SK-N-MC (cell line): ENCODE measurements at regions not wholly inside any gene's neighbourhood (a gene's known extent, or its start where the extent isn't known, plus 50 kb on each side); places are given as distances from the start of the nearest gene placed in this dataset.

Experiments
- DNase-seq: peaks from one replicate; pipeline ENCODE4 v3.0.0-alpha.2; 2011; ENCODE audit warnings: low read depth, low spot score
- H3K27ac ChIP-seq: fragments of 200-600 bp; sonication (generic); 2 replicates; pipeline ENCODE4 v1.5.1; 2016; ENCODE audit warnings: mixed run types
- H3K36me3 ChIP-seq: fragments of 200-600 bp; sonication (generic); 2 replicates; pipeline ENCODE4 v1.6.1; 2017; ENCODE audit warnings: antibody characterized with exemption, low read length, mixed read lengths; ENCODE audit not compliant: insufficient read depth
- H3K4me3 ChIP-seq: fragments of 200-600 bp; sonication (generic); 2 replicates; pipeline ENCODE4 v1.5.1; 2016
- H3K9ac ChIP-seq: fragments of 200-600 bp; sonication (generic); 2 replicates; pipeline ENCODE4 v1.8.0; 2017; ENCODE audit warnings: mixed run types, mixed read lengths; ENCODE audit not compliant: insufficient read length
- H3K9me3 ChIP-seq: fragments of 200-600 bp; sonication (generic); 2 replicates; pipeline ENCODE4 v1.6.1; 2017; ENCODE audit warnings: low read depth, mild to moderate bottlenecking, antibody characterized with exemption, low read length, moderate library complexity, mixed read lengths
- EZH2 ChIP-seq: fragments of 200-600 bp; sonication (generic); IDR thresholded peaks from one replicate; pipeline ENCODE4 v1.6.1; 2017; ENCODE audit warnings: antibody characterized with exemption
- FOXP2 ChIP-seq: optimal IDR thresholded peaks from 2 replicates; pipeline ENCODE3; 2011; ENCODE audit warnings: mild to moderate bottlenecking, moderate library complexity; ENCODE audit not compliant: insufficient read depth; ENCODE audit errors: extremely low read length, control extremely low read depth
- POLR2AphosphoS5 ChIP-seq: IDR thresholded peaks from 2 replicates; pipeline ENCODE4 v1.6.1; 2012; ENCODE audit warnings: mild to moderate bottlenecking, low read depth, low read length, borderline replicate concordance

DNA sequence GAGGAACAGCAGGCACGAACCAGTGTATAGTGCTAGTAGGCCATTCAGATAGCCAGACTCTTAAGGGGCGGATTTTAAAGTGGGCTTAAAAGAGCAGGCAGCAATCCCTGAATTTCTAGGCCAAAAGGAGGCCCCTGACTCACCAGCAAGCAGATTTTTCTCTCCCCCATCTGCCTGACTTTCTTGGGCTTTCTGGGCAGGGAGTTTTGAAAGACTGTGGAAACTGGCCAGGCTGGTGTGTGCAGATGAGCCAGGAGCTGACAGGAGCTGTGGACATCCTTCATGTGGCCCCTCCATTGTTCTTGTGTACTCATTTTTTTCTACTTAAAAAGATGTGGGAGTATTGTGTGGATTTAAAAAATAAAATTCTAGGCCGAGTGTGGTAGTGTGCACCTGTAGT, 59.0 kb downstream of the GLI2 start:
- Histone ChIP-seq H3K27ac (no peak overlapping the region), H3K4me3 (no peak overlapping the region), H3K36me3 (no peaks in the 10 kb centered on the region), H3K9ac (no peak overlapping the region), H3K9me3 (no peaks in the 10 kb centered on the region)
- no peak for DNase-seq
- TF ChIP-seq POLR2AphosphoS5 (no peak), EZH2 (no peak), FOXP2 (no peak)

DNA sequence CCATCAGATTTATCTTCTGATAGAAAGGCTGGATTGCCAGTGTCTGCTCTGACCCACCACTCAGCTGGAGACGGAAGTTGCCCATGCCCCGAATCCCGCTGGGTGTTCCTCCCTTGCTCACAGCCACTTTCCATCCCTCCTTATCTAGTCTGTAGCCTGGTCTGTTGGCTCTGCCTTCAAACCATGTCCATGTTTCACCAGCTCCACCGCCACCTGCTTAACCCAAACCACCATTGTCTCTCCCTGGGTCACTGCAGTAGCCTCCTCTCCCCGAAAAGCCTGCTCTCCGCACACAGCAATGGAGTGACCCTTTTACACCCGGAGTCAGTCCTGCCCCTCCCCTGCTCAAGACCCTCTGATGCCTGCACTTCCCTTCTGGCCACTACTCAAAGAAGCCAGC, 60.4 kb downstream of the GLI2 start:
- DNase-seq: no peak
- no peaks in the 10 kb centered on the region for H3K9me3 ChIP-seq
- no peak overlapping the region for H3K27ac ChIP-seq

DNA sequence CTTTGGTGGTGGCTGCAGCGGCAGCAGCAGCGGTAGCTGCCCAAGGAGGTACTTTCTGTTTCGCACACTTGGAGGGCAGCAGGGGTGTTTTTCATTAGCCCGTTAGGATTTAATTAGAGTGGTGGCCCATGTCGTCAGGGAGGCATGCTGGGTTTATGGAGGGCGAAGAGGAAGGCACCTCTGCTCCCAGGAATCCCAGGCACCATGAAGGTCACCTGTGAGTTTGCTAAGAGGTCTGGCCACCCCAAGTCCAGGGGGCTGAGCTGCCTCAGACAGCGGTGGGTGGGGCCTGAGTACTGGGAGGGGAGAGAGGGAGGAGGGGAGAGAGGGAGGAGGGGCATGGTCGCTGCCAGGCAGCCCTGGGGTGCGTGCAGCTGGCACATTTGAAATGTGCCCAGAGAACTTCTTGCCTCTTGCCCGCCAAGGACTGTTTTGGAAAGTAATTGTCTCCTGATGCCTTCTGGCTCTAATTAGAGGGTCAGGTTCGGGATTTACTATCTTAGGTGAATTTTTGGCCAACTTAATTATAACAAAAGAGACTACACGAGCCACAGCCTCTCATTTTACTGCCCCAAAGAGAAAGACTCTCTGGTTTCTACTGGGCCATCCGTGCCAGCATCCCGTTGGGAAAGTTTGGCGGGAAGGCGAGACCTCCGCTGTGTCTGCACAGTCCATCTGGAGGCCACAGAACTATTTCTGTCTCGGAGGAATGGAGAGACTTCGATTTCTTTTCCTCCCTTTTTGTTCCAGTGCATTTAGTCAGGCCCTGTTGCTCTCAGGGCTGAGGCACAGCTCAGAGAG, 62.0 kb downstream of the GLI2 start:
- no peak for DNase-seq
- H3K4me3 ChIP-seq: no peak overlapping the region
- H3K9ac ChIP-seq: no peak overlapping the region
- H3K27ac ChIP-seq: peak overlapping the region; percentile 14; the same call in 1 of the 2 replicates
- TF ChIP-seq POLR2AphosphoS5: no peak
- no peak for TF ChIP-seq FOXP2
- TF ChIP-seq EZH2: no peak
- no peaks in the 10 kb centered on the region for H3K36me3 ChIP-seq
- no peaks in the 10 kb centered on the region for H3K9me3 ChIP-seq

More for the DNA sequence above, 60.4 kb downstream of the GLI2 start:
- no peaks in the 10 kb centered on the region for H3K36me3 ChIP-seq
- H3K4me3 ChIP-seq: no peak overlapping the region
- TF ChIP-seq EZH2 (no peak), POLR2AphosphoS5 (no peak), FOXP2 (no peak)
- H3K9ac ChIP-seq: no peak overlapping the region

DNA sequence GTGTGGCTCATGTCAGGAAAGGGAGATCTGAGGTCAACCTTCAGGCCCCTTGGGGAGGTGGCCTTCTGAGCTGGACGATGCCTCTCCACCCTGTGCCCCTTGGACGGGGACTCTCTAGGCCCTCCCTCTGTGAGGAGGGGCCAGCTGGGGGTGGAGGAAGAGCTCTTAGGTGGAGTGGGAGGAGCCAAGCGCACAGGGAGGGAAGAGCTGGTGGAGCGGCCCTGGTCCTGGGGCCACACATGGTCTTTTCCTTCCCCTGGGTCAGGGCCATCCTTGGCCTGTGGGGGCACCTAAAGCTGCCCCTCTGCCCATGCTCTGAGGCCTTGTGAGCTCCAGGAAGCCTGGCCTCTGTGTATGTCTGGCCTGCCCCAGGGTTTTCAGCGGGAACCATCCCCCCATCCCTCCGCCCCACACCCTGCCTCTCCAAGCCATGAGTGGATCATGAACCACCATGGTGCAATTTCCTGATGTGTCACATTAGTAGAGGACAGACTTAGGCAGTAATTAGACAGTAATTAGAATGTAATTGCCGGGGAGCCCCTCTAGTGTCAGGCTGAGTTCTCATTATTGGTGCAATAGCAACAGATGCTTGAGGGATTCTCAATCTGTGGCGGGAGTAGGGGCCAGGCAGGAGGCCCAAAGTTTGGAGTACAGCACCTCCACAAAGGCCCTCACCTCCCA, 63.0 kb downstream of the GLI2 start:
- Histone ChIP-seq H3K27ac (no peak overlapping the region), H3K36me3 (no peaks in the 10 kb centered on the region), H3K9me3 (no peaks in the 10 kb centered on the region), H3K4me3 (no peak overlapping the region), H3K9ac (no peak overlapping the region)
- DNase-seq: no peak
- TF ChIP-seq FOXP2 (no peak), POLR2AphosphoS5 (no peak), EZH2 (no peak)

DNA sequence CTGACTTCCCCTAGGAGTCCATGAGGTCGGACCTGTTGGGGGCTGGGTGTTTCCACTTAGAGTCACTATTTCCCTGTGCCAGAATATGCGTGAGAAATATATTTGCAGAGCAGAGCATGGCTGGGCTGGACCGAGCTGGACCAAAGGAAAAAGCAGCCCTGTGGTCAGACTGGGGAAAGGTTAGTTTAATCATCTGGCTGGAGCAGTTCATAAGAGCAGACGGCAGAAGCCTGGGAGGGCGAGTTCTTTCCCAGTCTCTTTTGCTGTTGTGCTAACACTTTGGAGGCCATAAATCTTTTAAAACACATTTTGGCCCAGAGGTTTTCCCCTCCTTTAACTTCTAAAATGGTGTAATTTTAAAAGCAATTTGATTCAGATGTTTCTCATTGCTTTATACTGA, 66.5 kb downstream of the GLI2 start:
- no peak for TF ChIP-seq POLR2AphosphoS5
- no peak for TF ChIP-seq FOXP2
- TF ChIP-seq EZH2: no peak
- no peak for DNase-seq
- Histone ChIP-seq H3K36me3 (no peaks in the 10 kb centered on the region), H3K27ac (0 out of 2 replicates have a peak overlapping the region, but pooled peaks have one; percentile 2), H3K9ac (no peak overlapping the region), H3K9me3 (no peaks in the 10 kb centered on the region), H3K4me3 (no peak overlapping the region)

DNA sequence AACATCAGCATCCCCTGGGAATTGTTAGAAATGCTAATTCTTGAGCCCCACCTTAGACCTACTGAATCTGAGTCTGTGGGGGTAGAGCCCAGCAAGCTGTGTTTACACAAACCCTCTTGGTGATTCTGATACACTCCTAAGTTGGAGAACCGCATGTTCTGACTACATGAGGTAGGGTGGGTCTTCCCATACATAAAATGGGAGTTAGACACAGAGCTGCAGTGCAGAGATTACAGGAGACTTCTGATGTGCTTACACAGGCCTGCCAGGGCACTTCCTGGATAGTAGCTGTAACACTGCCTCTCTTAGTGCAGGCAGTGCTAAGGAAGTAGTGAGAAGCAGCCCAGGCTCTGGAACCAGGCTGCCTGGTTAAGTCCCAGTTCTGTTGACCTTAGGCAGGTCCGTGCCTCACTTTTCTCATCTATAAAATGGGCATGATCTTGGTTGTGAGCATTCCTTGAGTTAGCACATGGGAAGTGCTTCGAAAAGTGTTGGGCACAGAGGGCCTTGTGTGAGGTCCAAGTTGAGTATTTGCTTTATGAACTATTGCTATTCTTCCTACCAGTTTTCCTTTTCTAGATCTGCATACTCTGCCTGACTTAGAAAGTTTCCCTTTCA, 67.3 kb downstream of the GLI2 start:
- TF ChIP-seq FOXP2 (no peak), EZH2 (no peak), POLR2AphosphoS5 (no peak)
- no peak for DNase-seq
- H3K36me3 ChIP-seq: no peaks in the 10 kb centered on the region

DNA sequence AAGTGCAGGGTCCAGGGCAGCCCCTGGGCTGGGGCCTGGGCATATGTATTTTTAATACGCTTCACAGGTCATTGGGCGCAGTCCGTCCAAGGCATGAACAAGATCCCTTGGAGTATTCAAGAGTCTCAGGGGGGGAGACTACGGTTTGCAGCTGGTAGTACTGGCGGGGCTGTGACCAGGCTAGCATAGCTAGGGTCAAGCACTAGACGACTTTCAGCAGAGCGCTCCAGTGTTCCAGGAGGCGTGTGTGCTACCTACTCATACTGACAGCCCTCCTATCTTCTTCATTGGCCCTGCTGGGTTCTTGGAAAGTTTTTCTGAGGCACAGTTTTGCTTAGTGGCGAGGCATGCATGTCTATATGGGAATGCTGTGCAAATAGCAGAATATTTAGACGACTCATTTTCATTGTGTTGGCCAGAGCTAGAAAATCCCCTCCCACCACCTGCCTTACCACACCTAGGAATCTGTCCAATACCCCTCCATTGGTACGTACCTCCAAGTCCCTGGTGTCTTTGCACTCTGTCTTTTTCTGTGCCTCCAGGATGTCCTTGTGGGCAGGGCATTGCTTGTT, 68.2 kb downstream of the GLI2 start:
- Histone ChIP-seq H3K9me3 (no peaks in the 10 kb centered on the region), H3K4me3 (no peak overlapping the region), H3K9ac (no peak overlapping the region), H3K36me3 (no peaks in the 10 kb centered on the region), H3K27ac (no peak overlapping the region)
- TF ChIP-seq EZH2 (no peak), FOXP2 (no peak), POLR2AphosphoS5 (no peak)
- DNase-seq: no peak

More for the DNA sequence above, 67.3 kb downstream of the GLI2 start:
- Histone ChIP-seq H3K4me3 (no peak overlapping the region), H3K9me3 (no peaks in the 10 kb centered on the region), H3K9ac (no peak overlapping the region), H3K27ac (no peak overlapping the region)

DNA sequence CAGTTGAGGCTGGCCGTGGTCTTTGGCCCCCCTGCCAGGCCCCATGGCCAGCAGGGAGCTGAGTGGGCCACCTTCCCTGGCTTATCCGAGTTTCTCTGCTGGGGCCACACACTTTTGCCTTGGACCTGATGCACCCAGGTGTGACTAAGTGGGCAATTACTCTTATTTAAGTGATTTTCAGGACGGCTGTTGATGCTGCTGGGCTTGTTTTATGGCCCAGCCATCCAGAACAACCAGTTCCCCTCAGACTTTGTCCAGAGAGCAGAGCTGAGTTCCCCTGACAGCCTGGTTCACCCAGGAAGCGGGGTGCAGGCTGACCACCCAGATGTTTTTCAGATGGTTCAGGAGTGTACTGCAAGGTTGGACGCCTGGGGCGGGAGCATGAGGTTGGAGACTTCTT, 68.8 kb downstream of the GLI2 start:
- H3K9me3 ChIP-seq: no peaks in the 10 kb centered on the region
- H3K9ac ChIP-seq: no peak overlapping the region
- H3K4me3 ChIP-seq: no peak overlapping the region
- H3K27ac ChIP-seq: no peak overlapping the region
- TF ChIP-seq EZH2: no peak
- TF ChIP-seq POLR2AphosphoS5: no peak
- no peak for TF ChIP-seq FOXP2
- DNase-seq: no peak
- no peaks in the 10 kb centered on the region for H3K36me3 ChIP-seq
